ENCODE measurements at regions not wholly inside any gene's neighbourhood (a gene's known extent, or its start where the extent isn't known, plus 50 kb on each side); places are given as distances from the start of the nearest gene placed in this dataset.

DNA sequence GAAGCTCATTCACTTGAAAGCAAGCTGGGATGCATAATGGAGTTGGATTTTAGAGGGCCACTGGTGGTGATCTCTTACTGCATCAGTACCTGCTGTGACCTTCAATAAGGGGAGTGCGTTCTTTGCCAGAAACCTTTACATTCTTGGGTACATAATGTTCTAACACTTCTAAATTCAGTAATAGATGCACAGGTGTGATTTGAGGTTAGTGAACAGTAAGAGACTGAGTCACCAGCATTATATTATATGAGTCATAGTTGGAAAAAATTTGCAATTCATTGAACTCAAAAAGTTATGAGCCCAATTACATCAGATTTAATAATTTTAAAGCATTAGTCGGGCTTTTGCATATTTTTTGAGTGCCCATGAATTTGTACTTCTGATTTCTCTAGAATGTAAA lies 803.3 kb downstream of the ADCYAP1 start:
- no peak overlapping the region for H3K4me3 ChIP-seq (ENCODE audit: low read length)
- no peak for DNase-seq (ENCODE audit: low read depth)
- TF ChIP-seq, protein P1, sequence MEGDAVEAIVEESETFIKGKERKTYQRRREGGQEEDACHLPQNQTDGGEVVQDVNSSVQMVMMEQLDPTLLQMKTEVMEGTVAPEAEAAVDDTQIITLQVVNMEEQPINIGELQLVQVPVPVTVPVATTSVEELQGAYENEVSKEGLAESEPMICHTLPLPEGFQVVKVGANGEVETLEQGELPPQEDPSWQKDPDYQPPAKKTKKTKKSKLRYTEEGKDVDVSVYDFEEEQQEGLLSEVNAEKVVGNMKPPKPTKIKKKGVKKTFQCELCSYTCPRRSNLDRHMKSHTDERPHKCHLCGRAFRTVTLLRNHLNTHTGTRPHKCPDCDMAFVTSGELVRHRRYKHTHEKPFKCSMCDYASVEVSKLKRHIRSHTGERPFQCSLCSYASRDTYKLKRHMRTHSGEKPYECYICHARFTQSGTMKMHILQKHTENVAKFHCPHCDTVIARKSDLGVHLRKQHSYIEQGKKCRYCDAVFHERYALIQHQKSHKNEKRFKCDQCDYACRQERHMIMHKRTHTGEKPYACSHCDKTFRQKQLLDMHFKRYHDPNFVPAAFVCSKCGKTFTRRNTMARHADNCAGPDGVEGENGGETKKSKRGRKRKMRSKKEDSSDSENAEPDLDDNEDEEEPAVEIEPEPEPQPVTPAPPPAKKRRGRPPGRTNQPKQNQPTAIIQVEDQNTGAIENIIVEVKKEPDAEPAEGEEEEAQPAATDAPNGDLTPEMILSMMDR (conservative IDR thresholded peaks at IDR 0.05; ENCODE audit: low read depth, low read length), result no peak

DNA sequence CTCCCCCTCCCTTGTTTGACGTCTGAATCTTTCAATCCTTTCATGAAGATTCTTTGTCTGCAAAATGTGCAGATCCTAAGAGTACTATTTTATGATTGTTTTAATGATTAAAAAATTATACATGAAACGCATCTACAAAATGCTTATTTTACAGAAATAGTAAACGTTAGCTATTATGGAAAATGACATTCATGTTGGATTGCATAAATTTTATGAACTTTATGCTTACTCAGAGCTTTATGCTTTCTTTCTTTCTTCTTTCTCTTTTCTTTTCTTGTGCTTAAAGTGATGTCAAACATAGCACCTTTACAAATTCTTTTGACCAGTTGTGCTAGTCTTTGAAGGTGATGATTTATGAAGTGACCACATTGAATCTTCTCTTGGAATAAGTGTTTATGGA lies 805.4 kb downstream of the ADCYAP1 start:
- H3K4me3 ChIP-seq (ENCODE audit: low read length), result no peak overlapping the region
- TF ChIP-seq, protein P1 (conservative IDR thresholded peaks at IDR 0.05; ENCODE audit: low read depth, low read length), result no peak
- DNase-seq (ENCODE audit: low read depth), result no peak

DNA sequence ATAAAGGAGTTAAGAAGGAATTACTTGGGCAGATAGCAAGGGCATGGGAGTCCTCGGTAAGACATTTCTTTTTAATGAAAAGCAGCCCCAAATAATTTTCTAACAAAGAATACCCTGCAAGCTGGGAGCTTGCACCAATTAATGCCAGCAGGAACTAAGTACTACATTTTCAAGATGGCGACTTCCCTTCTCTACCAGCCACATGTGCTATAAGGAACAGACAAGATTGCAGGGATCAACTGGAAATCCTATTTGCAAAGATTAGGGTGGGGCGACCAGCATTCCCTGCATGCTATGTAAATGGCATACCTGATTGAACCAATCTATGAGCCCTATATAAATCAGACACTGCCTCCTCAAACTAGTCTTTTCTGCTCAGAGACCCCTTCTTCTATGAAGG lies 827.5 kb downstream of the ADCYAP1 start:
- no peak overlapping the region for H3K4me3 ChIP-seq (ENCODE audit: low read length)
- no peak for DNase-seq (ENCODE audit: low read depth)
- TF ChIP-seq, protein P1 (conservative IDR thresholded peaks at IDR 0.05; ENCODE audit: low read depth, low read length), result no peak

DNA sequence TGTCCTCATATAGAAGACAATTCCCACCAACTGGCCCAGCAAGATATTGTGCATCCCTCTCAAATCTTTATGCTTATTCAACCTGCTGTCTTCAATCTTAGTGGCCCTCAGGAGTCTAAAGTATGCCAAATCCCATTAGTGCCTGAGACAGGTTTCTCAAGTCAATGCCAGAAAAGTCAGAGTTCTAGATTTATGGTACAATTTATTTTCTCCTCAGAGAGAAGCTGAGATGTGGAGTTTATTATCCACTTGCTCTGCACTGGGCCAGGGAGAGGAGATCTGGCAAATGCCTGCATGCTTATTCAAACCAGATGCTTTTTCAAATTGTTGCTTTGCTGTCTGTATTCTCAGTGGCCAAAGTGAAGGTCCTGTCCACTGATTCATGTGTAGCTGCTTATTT lies 825.2 kb downstream of the METTL4 start:
- TF ChIP-seq, protein P1 (conservative IDR thresholded peaks at IDR 0.05; ENCODE audit: low read depth, low read length), result no peak
- no peak for DNase-seq (ENCODE audit: low read depth)
- H3K4me3 ChIP-seq (ENCODE audit: low read length), result no peak overlapping the region

DNA sequence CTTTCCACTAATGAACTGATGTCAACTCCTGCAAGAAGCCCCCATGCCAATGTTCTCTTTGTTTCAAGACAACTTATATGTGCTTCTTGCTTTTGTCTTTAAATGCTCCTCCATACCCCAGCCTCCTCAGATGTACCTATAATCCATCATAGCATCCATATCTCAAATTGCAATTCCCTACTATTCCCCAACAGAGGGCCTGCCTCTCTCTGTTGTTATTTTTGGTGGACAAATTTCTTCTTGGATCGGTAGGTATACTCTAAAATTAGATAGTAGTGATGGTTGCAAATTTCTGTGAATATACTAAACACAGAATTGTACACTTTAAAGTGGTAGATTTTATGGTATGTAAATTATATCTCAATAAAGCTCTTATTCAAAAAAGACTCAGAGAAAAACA lies 820.1 kb downstream of the METTL4 start:
- no peak for DNase-seq (ENCODE audit: low read depth)

DNA sequence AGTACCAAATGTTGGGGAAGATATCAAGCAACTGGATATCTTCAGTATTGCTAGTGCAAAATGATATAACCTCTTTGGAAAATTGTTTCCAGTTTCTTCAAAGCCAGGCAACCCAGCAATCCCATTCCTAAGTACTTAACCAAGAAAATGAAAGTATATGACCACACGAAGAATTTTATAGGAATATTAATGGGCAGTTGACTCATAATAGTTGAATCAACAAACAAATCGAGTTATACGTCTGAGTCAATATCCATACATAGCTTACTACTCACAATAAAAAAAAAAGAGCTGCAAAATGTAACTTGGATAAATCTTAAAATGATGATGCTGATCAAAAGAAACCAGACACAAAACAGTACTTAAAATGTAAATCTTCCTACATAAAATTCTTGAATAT lies 810.4 kb downstream of the METTL4 start:
- no peak overlapping the region for H3K4me3 ChIP-seq (ENCODE audit: low read length)
- TF ChIP-seq, protein P1 (conservative IDR thresholded peaks at IDR 0.05; ENCODE audit: low read depth, low read length), result no peak
- DNase-seq (ENCODE audit: low read depth), result no peak

More for the DNA sequence above, 820.1 kb downstream of the METTL4 start:
- no peak overlapping the region for H3K4me3 ChIP-seq (ENCODE audit: low read length)
- TF ChIP-seq, protein P1 (conservative IDR thresholded peaks at IDR 0.05; ENCODE audit: low read depth, low read length), result no peak

DNA sequence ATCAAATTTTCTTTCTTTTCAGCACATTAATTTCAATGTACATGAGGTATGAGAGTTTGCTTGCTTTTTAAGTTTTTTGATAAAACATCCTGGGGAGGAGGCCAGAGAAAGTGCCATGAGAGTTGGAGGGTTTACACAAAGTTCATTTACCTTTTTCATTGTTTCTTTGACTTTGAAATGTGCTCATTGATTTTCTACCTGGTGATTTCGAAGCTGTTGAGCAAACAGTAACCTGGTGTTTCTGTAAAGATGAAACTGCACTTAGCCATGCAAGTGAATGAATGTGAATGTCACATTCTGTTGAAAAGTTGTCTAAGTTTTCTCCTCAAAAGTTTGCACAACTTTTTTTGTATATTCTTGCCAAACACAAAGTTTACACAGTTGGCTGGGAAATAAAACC lies 797.0 kb downstream of the METTL4 start:
- H3K4me3 ChIP-seq (ENCODE audit: low read length), result no peak overlapping the region
- TF ChIP-seq, protein P1 (conservative IDR thresholded peaks at IDR 0.05; ENCODE audit: low read depth, low read length), result no peak
- DNase-seq (ENCODE audit: low read depth), result no peak

Data from retinal pigment epithelial cell (primary cell).